ENCODE measurements at regions not wholly inside any gene's neighbourhood (a gene's known extent, or its start where the extent isn't known, plus 50 kb on each side); places are given as distances from the start of the nearest gene placed in this dataset.

- H3K36me3 Mint-ChIP-seq: no peaks in the 10 kb centered on the region
- H3K4me1 Mint-ChIP-seq: no peaks in the 10 kb centered on the region
- no peaks in the 10 kb centered on the region for H3K36me3 ChIP-seq (ENCODE audit: insufficient read depth, low read length)
- H3K9me3 Mint-ChIP-seq: peaks cover under 1 to 17% (median 4%) of the 10 kb centered on the region in 5 donors
- CTCF ChIA-PET: no interaction called here
- DNase-seq: no peak
- H3K4me3 Mint-ChIP-seq: no peak overlapping the region
- no peak overlapping the region for H3K4me3 ChIP-seq (ENCODE audit: low read length)
- H3K27me3 Mint-ChIP-seq: no peaks in the 10 kb centered on the region
- no peaks in the 10 kb centered on the region for H3K27me3 ChIP-seq (ENCODE audit: insufficient read depth, low read length, poor library complexity, severe bottlenecking)
- POLR2A ChIA-PET: no interaction called here
- no peak overlapping the region for H3K27ac ChIP-seq (ENCODE audit: low read depth, low read length)
- no peaks in the 10 kb centered on the region for H3K4me1 ChIP-seq (ENCODE audit: insufficient read depth, low read length)
- H3K27ac Mint-ChIP-seq: no peak overlapping the region
- H3K9me3 ChIP-seq (ENCODE audit: low read length): no peaks in the 10 kb centered on the region
Observed at GRCh38 chr13:85650613-85651012, 148.6 kb downstream of the SLITRK6 start.

GRCh38 chr13:85640727-85641126 lies 158.5 kb downstream of the SLITRK6 start:
- Mint-ChIP-seq H3K4me3 (no peak overlapping the region), H3K36me3 (no peaks in the 10 kb centered on the region), H3K27me3 (peaks cover 0 to 2% of the 10 kb centered on the region in 2 donors), H3K4me1 (no peaks in the 10 kb centered on the region), H3K9me3 (peaks cover 0 to 6% (median 0%) of the 10 kb centered on the region in 5 donors), H3K27ac (no peak overlapping the region)
- DNase-seq: no peak
- H3K9me3 ChIP-seq (ENCODE audit: low read length): no peaks in the 10 kb centered on the region
- CTCF ChIA-PET: no interaction called here
- H3K36me3 ChIP-seq (ENCODE audit: insufficient read depth, low read length): no peaks in the 10 kb centered on the region
- no peaks in the 10 kb centered on the region for H3K27me3 ChIP-seq (ENCODE audit: insufficient read depth, low read length, poor library complexity, severe bottlenecking)
- H3K27ac ChIP-seq (ENCODE audit: low read depth, low read length): no peak overlapping the region
- POLR2A ChIA-PET: no interaction called here
- H3K4me1 ChIP-seq (ENCODE audit: insufficient read depth, low read length): no peaks in the 10 kb centered on the region
- no peak overlapping the region for H3K4me3 ChIP-seq (ENCODE audit: low read length)

- H3K36me3 Mint-ChIP-seq: no peaks in the 10 kb centered on the region
- H3K4me3 ChIP-seq (ENCODE audit: low read length): no peak overlapping the region
- POLR2A ChIA-PET: no interaction called here
- H3K9me3 ChIP-seq (ENCODE audit: low read length): no peaks in the 10 kb centered on the region
- H3K9me3 Mint-ChIP-seq: peaks cover 0 to 4% (median 0%) of the 10 kb centered on the region in 5 donors
- no peak for DNase-seq
- no peak overlapping the region for H3K4me3 Mint-ChIP-seq
- H3K4me1 ChIP-seq (ENCODE audit: insufficient read depth, low read length): no peaks in the 10 kb centered on the region
- H3K27me3 Mint-ChIP-seq: no peaks in the 10 kb centered on the region
- H3K27me3 ChIP-seq (ENCODE audit: insufficient read depth, low read length, poor library complexity, severe bottlenecking): no peaks in the 10 kb centered on the region
- CTCF ChIA-PET: interaction anchor here (0.6 kb wide), 1 partner anchor 10 kb away, joined by 3 read pairs; no protein-coding TSS in a partner anchor
- no peaks in the 10 kb centered on the region for H3K4me1 Mint-ChIP-seq
- H3K27ac ChIP-seq (ENCODE audit: low read depth, low read length): no peak overlapping the region
- no peaks in the 10 kb centered on the region for H3K36me3 ChIP-seq (ENCODE audit: insufficient read depth, low read length)
- H3K27ac Mint-ChIP-seq: no peak overlapping the region
Observed at GRCh38 chr13:85638815-85639393, 160.3 kb downstream of the SLITRK6 start.

- Histone ChIP-seq H3K4me1 (ENCODE audit: insufficient read depth, low read length) (no peaks in the 10 kb centered on the region), H3K27me3 (ENCODE audit: insufficient read depth, low read length, poor library complexity, severe bottlenecking) (no peaks in the 10 kb centered on the region), H3K4me3 (ENCODE audit: low read length) (no peak overlapping the region), H3K27ac (ENCODE audit: low read depth, low read length) (no peak overlapping the region), H3K36me3 (ENCODE audit: insufficient read depth, low read length) (no peaks in the 10 kb centered on the region), H3K9me3 (ENCODE audit: low read length) (no peaks in the 10 kb centered on the region)
- ChIA-PET CTCF (interaction anchor here (0.6 kb wide), 1 partner anchor 10 kb away, joined by 3 read pairs; no protein-coding TSS in a partner anchor), POLR2A (no interaction called here)
- H3K9me3 Mint-ChIP-seq: peaks cover 0 to 4% (median 0%) of the 10 kb centered on the region in 5 donors
- H3K4me3 Mint-ChIP-seq: no peak overlapping the region
- H3K27ac Mint-ChIP-seq: no peak overlapping the region
- H3K27me3 Mint-ChIP-seq: no peaks in the 10 kb centered on the region
- no peaks in the 10 kb centered on the region for H3K36me3 Mint-ChIP-seq
- no peak for DNase-seq
- no peaks in the 10 kb centered on the region for H3K4me1 Mint-ChIP-seq
Observed at GRCh38 chr13:85638265-85638664, 161.0 kb downstream of the SLITRK6 start.

- Mint-ChIP-seq H3K36me3 (no peaks in the 10 kb centered on the region), H3K4me3 (no peak overlapping the region), H3K27me3 (no peaks in the 10 kb centered on the region), H3K27ac (no peak overlapping the region), H3K9me3 (peaks cover 0 to 8% (median 0%) of the 10 kb centered on the region in 5 donors), H3K4me1 (no peaks in the 10 kb centered on the region)
- Histone ChIP-seq H3K36me3 (ENCODE audit: insufficient read depth, low read length) (no peaks in the 10 kb centered on the region), H3K4me3 (ENCODE audit: low read length) (no peak overlapping the region), H3K9me3 (ENCODE audit: low read length) (no peaks in the 10 kb centered on the region), H3K27ac (ENCODE audit: low read depth, low read length) (no peak overlapping the region), H3K27me3 (ENCODE audit: insufficient read depth, low read length, poor library complexity, severe bottlenecking) (no peaks in the 10 kb centered on the region), H3K4me1 (ENCODE audit: insufficient read depth, low read length) (no peaks in the 10 kb centered on the region)
- no peak for DNase-seq
- ChIA-PET CTCF (no interaction called here), POLR2A (no interaction called here)
Observed at GRCh38 chr13:85632526-85633195, 166.6 kb downstream of the SLITRK6 start.

GRCh38 chr13:85631801-85632200 lies 167.4 kb downstream of the SLITRK6 start:
- CTCF ChIA-PET: no interaction called here
- Histone ChIP-seq H3K27ac (ENCODE audit: low read depth, low read length) (no peak overlapping the region), H3K4me3 (ENCODE audit: low read length) (no peak overlapping the region), H3K36me3 (ENCODE audit: insufficient read depth, low read length) (no peaks in the 10 kb centered on the region), H3K9me3 (ENCODE audit: low read length) (no peaks in the 10 kb centered on the region), H3K4me1 (ENCODE audit: insufficient read depth, low read length) (no peaks in the 10 kb centered on the region), H3K27me3 (ENCODE audit: insufficient read depth, low read length, poor library complexity, severe bottlenecking) (no peaks in the 10 kb centered on the region)
- DNase-seq: no peak
- no peaks in the 10 kb centered on the region for H3K4me1 Mint-ChIP-seq
- no peak overlapping the region for H3K4me3 Mint-ChIP-seq
- H3K36me3 Mint-ChIP-seq: no peaks in the 10 kb centered on the region
- no peak overlapping the region for H3K27ac Mint-ChIP-seq
- POLR2A ChIA-PET: no interaction called here
- H3K27me3 Mint-ChIP-seq: no peaks in the 10 kb centered on the region
- H3K9me3 Mint-ChIP-seq: peaks cover 0 to 8% (median 0%) of the 10 kb centered on the region in 5 donors

- ChIA-PET POLR2A (no interaction called here), CTCF (no interaction called here)
- Mint-ChIP-seq H3K9me3 (peaks cover 0 to 3% (median 0%) of the 10 kb centered on the region in 5 donors), H3K4me3 (no peak overlapping the region), H3K36me3 (no peaks in the 10 kb centered on the region), H3K27ac (no peak overlapping the region), H3K27me3 (no peaks in the 10 kb centered on the region), H3K4me1 (no peaks in the 10 kb centered on the region)
- H3K4me1 ChIP-seq (ENCODE audit: insufficient read depth, low read length): no peaks in the 10 kb centered on the region
- DNase-seq: no peak
- H3K27me3 ChIP-seq (ENCODE audit: insufficient read depth, low read length, poor library complexity, severe bottlenecking): no peaks in the 10 kb centered on the region
- no peak overlapping the region for H3K27ac ChIP-seq (ENCODE audit: low read depth, low read length)
- no peaks in the 10 kb centered on the region for H3K36me3 ChIP-seq (ENCODE audit: insufficient read depth, low read length)
- H3K9me3 ChIP-seq (ENCODE audit: low read length): no peaks in the 10 kb centered on the region
- no peak overlapping the region for H3K4me3 ChIP-seq (ENCODE audit: low read length)
Observed at GRCh38 chr13:85626603-85627002, 172.6 kb downstream of the SLITRK6 start.

GRCh38 chr13:85619321-85619720 lies 179.9 kb downstream of the SLITRK6 start:
- no peak for DNase-seq
- H3K9me3 ChIP-seq (ENCODE audit: low read length): no peaks in the 10 kb centered on the region
- no peaks in the 10 kb centered on the region for H3K27me3 Mint-ChIP-seq
- no peak overlapping the region for H3K27ac Mint-ChIP-seq
- H3K36me3 ChIP-seq (ENCODE audit: insufficient read depth, low read length): no peaks in the 10 kb centered on the region
- no peaks in the 10 kb centered on the region for H3K27me3 ChIP-seq (ENCODE audit: insufficient read depth, low read length, poor library complexity, severe bottlenecking)
- H3K9me3 Mint-ChIP-seq: peaks cover 4 to 21% (median 5%) of the 10 kb centered on the region in 5 donors
- H3K4me3 Mint-ChIP-seq: no peak overlapping the region
- no peaks in the 10 kb centered on the region for H3K4me1 Mint-ChIP-seq
- no peak overlapping the region for H3K4me3 ChIP-seq (ENCODE audit: low read length)
- POLR2A ChIA-PET: no interaction called here
- no peaks in the 10 kb centered on the region for H3K4me1 ChIP-seq (ENCODE audit: insufficient read depth, low read length)
- CTCF ChIA-PET: no interaction called here
- H3K27ac ChIP-seq (ENCODE audit: low read depth, low read length): no peak overlapping the region
- no peaks in the 10 kb centered on the region for H3K36me3 Mint-ChIP-seq
